GM18505 (cell line): ENCODE measurements at regions not wholly inside any gene's neighbourhood (a gene's known extent, or its start where the extent isn't known, plus 50 kb on each side); places are given as distances from the start of the nearest gene placed in this dataset.

Source experiments
- ATAC-seq: cut with Tn5 transposase; IDR thresholded peaks from one replicate; pipeline ENCODE4 v1.9.1; 2021; ENCODE audit not compliant: unreplicated experiment
- POLR2A ChIP-seq: IDR thresholded peaks from 4 replicates; pipeline ENCODE4 v1.6.1; 2011; ENCODE audit warnings: borderline replicate concordance; ENCODE audit not compliant: insufficient read depth, insufficient read length; ENCODE audit errors: extremely low read depth

DNA sequence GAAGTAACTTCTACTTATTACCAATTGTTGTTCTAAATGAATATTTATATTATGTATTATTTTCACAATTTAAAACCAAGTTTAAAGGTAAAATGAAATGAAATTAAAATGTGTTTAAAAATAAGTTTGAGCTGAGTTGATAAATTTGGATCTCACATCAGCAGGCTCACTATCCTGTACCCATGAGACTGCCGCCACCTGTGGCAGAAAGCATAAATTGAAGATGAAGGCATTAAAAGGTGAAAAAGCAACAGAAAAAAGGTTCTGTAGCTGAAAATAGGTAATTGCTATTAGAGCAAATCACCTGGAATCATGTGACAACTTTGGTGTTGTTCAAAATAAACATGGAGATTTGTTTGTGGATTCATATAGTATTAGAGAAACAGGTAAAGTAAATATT lies 133.0 kb upstream of the CADM2 start:
- no peak for ATAC-seq
- TF ChIP-seq POLR2A = no peak

DNA sequence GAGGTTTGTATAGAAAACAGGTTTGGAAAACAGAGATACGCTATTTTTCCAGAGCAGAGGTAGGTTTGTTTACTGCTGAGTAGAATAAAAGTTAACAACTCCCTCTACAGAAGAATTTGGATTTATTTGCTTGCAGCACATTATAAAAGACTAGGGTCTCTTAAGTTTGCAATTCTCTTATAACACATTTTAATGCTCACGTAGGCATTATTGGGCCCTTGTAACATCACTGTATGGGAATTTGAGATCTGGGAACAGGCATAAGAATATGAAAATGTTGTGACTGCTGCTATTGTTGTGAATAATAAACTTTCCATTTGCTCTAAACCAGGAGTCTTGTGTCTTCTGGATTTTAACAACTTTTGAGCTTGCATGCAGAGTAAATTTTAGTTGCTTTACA lies 128.3 kb upstream of the CADM2 start:
- TF ChIP-seq POLR2A = no peak
- no peak for ATAC-seq

DNA sequence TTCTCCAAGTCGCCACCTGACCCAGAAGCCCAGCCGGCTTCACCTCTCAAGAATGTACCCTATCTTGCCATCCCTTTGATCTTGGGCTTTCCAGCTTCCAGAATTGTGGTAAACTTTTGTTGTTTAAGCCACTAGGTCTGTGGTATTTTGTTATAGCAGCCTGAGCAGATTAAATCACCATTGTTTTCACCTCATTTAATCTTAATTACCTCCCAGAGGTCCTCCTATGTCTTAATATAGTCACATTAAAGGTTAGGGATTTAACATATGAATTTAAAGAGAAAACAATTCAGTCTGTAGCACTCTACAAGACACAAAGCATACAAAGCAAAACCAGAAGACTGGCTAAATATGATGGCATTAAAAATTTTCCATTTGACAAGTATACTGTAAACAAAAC lies 123.4 kb upstream of the CADM2 start:
- ATAC-seq = no peak
- TF ChIP-seq POLR2A = no peak

DNA sequence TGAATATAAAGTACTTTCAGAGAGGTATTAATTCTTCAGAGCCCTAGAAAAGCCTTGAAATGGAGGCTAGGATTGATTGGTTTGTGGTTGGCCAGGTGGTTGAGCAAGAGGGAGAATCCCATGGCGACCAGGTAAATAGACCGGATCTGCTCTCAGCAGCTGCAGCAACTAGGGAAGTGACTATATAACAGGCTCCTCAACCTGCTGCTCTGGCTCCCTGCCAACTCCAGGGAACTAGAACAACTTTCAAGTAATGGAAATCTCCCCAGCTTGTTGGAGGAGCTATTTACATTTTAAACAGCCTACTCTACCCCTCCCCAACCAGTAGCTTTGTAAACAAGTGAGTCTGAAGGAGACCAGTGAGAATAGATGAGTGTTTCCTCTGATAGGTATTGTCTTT lies 121.8 kb upstream of the CADM2 start:
- no peak for TF ChIP-seq POLR2A
- ATAC-seq = no peak

DNA sequence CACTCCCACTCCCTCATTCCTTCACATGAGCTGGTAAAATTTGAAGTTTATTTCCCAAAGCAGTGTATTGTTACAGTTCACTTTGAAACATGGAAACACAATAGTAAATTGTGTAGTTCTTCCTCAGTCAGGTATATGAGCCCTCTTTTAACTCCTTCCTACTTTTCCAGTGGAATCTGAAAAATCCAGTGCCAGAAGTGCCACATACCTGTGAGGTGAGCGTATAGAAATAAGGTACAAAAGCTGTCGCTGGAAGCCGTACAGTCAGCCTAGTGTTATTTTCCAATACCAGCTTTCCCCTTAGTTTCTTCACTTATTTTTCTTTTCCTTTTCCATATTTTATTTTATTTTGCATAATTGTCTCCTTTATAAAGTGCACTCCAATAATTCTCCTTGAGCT lies 81.7 kb upstream of the CADM2 start:
- no peak for TF ChIP-seq POLR2A
- no peak for ATAC-seq

DNA sequence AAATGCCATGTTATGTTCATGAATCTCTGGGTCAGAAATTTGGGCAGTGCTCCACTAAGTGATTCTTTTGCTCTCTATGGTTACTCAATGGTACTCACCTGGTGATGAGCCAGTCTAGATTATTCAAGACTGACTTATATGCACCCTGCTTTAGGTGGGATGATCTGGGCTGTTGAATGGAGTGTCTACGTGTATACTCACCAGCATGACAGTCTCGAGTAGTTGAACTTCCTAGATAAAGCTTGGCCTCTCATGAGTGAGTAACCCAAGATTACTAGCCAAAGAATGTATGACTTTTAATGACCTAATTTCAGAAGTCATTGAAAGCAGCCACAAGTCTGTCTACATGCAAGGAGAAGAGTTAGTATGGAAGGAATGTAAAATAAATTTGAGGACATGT lies 77.5 kb upstream of the CADM2 start:
- no peak for ATAC-seq
- no peak for TF ChIP-seq POLR2A

DNA sequence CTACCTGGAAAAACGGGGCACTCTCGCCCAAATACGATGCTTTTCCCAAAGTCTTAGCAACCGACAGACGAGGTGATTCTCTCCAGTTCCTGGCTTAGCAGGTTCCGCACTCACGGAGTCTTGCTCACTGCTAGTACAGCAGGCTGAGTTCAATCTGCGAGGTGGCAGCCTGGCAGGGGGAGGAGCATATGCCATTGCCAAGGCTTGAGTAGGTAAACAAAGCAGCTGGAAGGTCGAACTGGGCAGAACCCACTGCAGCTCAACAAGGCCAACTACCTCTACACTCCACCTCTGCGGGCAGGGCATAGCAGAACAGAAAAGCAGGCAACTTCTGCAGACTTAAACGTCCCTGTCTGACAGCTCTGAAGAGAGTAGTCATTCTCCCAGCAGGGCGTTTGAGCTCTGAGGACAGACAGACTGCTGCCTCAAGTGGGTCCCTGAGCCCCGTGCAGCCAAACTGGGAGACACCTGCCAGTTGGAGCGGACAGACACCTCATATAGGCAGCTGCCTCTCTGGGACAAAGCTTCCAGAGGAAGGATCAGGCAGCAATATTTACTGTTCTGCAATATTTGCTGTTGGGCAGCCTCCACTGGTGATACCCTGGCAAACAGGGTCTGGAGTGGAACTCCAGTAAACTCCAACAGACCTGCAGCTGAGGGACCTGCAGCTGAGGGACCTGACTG lies 73.4 kb upstream of the CADM2 start:
- ATAC-seq = no peak
- no peak for TF ChIP-seq POLR2A

DNA sequence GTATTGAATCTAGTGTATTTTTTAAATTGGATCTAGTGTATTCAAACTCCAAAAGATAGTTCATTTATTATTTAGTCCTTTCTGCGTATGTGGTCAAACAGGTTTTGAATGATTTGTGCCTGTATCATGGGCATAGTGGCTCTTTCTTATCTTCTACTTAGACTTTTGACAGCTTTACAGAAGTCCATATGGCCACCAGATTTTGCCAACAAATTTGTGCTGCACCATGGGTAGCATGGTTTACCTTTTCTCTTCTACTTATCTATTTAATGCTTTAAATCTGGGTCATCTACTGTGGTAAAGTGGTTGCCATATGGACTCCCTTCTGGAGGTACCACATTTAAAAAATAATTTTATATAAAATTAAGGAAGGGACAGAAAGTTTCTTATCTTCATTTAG lies 66.9 kb upstream of the CADM2 start:
- no peak for TF ChIP-seq POLR2A
- no peak for ATAC-seq

DNA sequence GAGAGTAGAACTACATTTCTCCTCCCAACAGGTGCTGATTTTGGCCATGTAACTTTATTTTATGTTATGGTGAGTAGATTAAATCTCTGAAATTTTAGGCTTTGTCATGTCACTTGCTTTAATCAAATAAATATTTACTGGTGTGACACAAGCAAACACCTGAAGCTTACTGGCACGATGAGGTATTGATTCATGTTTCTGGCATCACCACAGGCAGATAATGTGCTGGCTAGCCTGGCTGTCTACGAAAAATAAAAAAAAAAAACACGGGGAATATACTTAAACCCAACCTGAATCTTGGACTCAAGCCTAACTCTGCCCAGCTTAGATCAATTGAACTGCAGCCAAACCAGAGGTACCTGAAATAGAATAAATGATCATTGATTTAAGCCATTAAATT lies 65.6 kb upstream of the CADM2 start:
- no peak for TF ChIP-seq POLR2A
- ATAC-seq = no peak

DNA sequence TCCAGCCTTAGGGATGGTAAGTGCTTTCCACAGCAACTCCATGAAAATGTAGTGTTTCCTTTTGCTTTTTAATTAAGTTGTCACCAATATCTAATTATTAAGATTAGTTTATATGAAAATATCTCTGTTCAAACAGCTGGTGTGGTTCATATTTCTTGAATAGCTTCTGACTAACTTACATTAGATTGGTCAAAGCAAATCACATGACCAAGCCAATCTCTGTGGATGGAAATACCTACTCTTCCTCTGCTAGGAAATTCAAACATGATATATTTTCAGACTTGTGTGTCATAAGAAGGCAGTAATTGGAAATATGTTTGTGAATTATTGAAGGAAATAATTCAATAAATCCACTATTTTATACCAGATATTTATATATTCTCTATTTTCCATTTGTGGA lies 54.6 kb upstream of the CADM2 start:
- TF ChIP-seq POLR2A = no peak
- ATAC-seq = no peak

DNA sequence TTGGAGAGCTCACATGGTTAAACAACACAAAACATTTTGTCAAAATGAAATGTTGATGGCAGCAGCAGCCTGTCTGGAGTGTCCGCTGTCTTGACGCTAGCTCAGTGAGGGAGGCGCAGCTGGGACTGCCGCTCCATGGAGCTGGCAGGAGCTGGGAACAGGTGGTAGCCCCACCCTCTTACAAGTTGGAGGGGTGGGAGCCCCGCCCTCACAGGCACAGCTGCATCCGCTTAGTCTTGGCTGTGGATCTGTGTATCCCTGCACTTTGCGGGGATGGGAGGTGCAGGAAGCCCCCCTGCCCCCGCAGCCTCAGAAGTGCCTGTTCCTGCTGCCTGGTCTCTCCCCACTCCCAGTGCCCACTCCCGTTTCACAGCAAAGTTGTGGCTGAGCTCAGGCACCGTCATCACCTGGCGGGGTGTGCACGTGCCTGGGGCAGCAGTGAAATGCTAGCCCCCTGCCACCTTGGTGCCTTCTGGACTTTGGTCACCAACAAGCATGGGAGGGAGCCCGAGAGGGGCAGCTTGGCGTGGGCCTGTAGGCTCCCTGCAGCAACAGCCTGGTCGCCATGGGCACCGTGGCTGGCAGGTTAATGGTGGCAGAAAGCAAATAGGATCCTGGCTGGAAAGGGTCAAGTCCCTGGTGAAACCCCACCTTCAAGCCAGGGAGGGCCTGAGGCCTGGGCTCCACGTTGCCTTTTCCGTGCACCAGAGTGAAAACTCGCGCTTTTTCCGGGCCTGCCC lies 53.8 kb upstream of the CADM2 start:
- TF ChIP-seq POLR2A = no peak
- no peak for ATAC-seq

DNA sequence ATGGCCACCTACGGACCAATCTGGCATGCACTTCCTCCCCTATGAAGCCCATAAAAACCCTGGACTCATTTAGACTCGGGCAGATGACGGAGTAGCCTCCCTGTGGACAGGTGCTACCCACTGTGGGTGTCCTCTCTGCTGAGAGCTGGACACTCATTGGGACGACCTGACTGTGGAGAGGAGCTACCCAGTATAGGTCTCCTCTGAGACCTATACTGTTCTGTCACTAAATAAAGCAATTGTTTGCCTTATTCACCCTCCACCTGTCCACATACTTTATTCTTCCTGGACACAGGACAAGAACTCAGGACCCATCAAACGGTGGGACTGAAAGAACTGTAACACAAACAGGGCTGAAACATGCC lies 53.3 kb upstream of the CADM2 start:
- no peak for ATAC-seq
- TF ChIP-seq POLR2A = no peak

DNA sequence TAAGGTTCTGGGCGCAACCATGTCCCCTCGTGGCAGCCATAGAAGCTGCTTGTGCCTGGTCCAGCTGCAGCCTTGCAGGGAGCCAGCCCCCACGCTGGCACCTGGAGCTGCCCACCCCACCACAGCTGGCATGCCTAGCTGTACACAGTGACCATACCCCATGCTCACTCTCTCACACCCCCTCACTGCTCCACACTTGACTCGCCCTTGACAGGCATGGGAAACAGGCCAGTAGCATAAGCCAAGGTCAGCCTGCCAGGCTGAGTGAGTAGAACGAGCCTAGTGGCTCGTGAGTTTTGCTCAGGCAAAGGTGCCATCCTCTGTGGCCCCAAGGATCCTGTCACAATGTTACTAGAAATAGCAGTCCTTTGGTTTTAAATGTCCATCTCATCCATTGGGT lies 52.7 kb upstream of the CADM2 start:
- no peak for TF ChIP-seq POLR2A
- no peak for ATAC-seq
